DMS79 treated with DMSO at 0.1 percent for 48 hours (cell line): ENCODE measurements at regions not wholly inside any gene's neighbourhood (a gene's known extent, or its start where the extent isn't known, plus 50 kb on each side); places are given as distances from the start of the nearest gene placed in this dataset.
"Not testable (repeated sequence)": the region's sequence is repeated elsewhere in the genome, so short reads cannot be mapped to it uniquely, and the experiment has no call there.

Source experiments
- DNase-seq: peaks from one replicate; lab custom pipeline; 2025; lab: John Stamatoyannopoulos, UW

- DNase-seq: no peak
Measured at GRCh38 chr1:243996223-243996622, 54.9 kb upstream of the ZBTB18 start.

GRCh38 chr1:243991650-243992049 is 59.4 kb upstream of the ZBTB18 start:
- DNase-seq: no peak

GRCh38 chr1:243984788-243985187 is 66.3 kb upstream of the ZBTB18 start:
- DNase-seq: no peak

- no peak for DNase-seq
Measured at GRCh38 chr1:243982447-243983018, 68.5 kb upstream of the ZBTB18 start.

- DNase-seq: no peak
Measured at GRCh38 chr1:243980471-243980870, 70.6 kb upstream of the ZBTB18 start.

GRCh38 chr1:243980071-243980470 is 71.0 kb upstream of the ZBTB18 start:
- no peak for DNase-seq

GRCh38 chr1:243979396-243979795 is 71.7 kb upstream of the ZBTB18 start:
- DNase-seq: no peak

GRCh38 chr1:243977094-243977493 is 74.0 kb upstream of the ZBTB18 start:
- no peak for DNase-seq

- no peak for DNase-seq
Measured at GRCh38 chr1:243974451-243975292, 76.4 kb upstream of the ZBTB18 start.

GRCh38 chr1:243973169-243973568 is 77.9 kb upstream of the ZBTB18 start:
- DNase-seq: no peak

GRCh38 chr1:243970077-243970476 is 81.0 kb upstream of the ZBTB18 start:
- DNase-seq: no peak

- no peak for DNase-seq
Measured at GRCh38 chr1:243968413-243968812, 82.7 kb upstream of the ZBTB18 start.

- no peak for DNase-seq
Measured at GRCh38 chr1:243964915-243965314, 86.2 kb upstream of the ZBTB18 start.

GRCh38 chr1:243963571-243963970 is 87.5 kb upstream of the ZBTB18 start:
- no peak for DNase-seq

- no peak for DNase-seq
Measured at GRCh38 chr1:243962541-243962940, 88.5 kb upstream of the ZBTB18 start.

- no peak for DNase-seq
Measured at GRCh38 chr1:243959998-243960397, 91.1 kb upstream of the ZBTB18 start.

GRCh38 chr1:243957141-243957540 is 93.9 kb upstream of the ZBTB18 start:
- DNase-seq: no peak

GRCh38 chr1:243956450-243956849 is 94.6 kb upstream of the ZBTB18 start:
- DNase-seq: no peak

GRCh38 chr1:243951207-243951606 is 99.9 kb upstream of the ZBTB18 start:
- not testable (repeated sequence) for DNase-seq

GRCh38 chr1:243950166-243950565 is 100.1 kb upstream of the AKT3 start:
- no peak for DNase-seq

GRCh38 chr1:243946946-243947345 is 96.9 kb upstream of the AKT3 start:
- DNase-seq: no peak

- DNase-seq: no peak
Measured at GRCh38 chr1:243946253-243946652, 96.2 kb upstream of the AKT3 start.

GRCh38 chr1:243945727-243946126 is 95.7 kb upstream of the AKT3 start:
- no peak for DNase-seq
